HG03558 (cell line): ENCODE measurements at regions not wholly inside any gene's neighbourhood (a gene's known extent, or its start where the extent isn't known, plus 50 kb on each side); places are given as distances from the start of the nearest gene placed in this dataset.

ENCODE experiments used
- ATAC-seq: cut with Tn5 transposase; IDR thresholded peaks from one replicate; pipeline ENCODE4 v1.9.1; 2021; ENCODE audit warnings: moderate number of reproducible peaks; ENCODE audit not compliant: unreplicated experiment; ENCODE audit errors: extremely low read depth

GRCh38 chr17:77502626-77503292 lies 362.0 kb downstream of the SEC14L1 start:
- ATAC-seq = no peak

DNA sequence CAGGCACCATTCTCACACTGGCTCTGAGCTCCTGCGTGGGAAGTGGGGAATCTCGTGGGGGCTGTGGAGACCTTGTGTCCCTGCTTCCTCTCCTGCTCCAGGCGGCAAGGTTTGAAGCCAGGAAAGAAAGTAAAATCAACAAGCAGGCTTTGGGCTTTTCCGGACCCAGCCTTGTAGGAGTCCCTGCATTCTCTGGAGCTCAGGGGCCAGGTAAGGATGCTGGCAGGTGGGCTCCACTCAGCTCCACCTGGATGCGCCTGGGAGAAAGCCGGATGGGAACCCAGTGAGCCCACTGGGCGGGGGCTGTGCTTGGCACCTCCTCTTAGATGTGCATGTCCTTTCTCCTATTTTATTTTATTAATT lies 362.5 kb downstream of the SEC14L1 start:
- no peak for ATAC-seq

GRCh38 chr17:77503916-77504651 lies 363.3 kb downstream of the SEC14L1 start:
- ATAC-seq = no peak

- ATAC-seq = no peak
Measured at GRCh38 chr17:77504652-77505155, 363.9 kb downstream of the SEC14L1 start.

DNA sequence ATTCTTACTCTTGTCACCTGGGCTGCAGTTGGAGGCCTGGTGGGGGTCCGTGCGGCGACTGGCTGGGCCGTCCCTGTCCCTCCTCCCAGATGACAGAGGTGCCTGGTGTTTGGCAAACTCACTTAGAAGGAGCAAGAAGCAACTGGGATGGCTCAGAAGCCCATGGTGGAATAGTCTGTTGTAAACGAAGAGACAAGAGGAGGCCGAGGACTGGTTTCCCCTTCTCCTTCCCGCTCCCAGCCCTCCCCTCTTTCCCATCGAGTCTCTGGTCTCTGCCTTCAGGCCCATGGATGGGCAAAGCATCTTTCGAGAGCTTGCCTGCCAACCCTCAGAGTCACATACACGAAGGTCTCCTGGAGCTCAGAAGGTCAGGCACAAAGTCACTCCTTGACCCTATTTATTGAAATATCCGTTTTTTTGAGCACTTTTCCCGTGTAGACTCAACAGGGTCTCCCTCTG lies 364.4 kb downstream of the SEC14L1 start:
- no peak for ATAC-seq

GRCh38 chr17:77506371-77506991 lies 365.7 kb downstream of the SEC14L1 start:
- ATAC-seq = no peak

DNA sequence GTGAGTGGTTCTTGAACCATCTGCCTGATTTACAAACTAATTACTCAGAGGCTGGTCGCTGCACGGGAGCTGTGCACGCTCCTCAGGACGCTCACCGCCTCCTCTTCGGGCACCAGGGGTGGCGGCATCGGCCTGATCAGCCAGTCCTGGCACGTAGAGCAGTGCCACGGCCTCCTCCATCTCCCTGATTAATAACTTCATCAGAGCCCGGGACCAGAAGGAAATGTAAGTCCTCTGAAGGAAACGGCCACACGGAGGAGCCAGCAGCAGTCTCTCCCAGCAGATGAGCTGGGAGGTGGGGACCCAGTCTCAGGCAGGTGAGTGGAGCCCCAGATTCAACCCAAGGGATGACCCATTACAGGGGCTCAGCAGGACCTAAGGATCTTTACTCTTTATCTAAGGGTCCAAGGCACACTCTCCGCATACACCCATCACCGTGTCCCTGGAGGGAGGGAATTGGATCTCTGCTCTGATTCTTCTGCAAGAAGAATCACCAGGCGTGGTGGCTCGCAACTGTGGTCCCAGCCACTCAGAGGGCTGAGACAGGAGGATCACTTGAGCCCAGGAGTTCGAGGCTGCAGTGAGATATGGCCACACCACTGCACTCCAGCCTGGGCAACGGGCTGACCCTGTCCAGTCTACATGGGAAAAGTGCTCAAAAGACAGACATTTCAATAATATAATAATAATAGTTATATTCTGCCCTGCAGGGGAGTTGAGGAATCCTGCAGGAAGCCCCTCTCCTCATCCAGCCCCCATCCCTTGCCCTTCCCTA lies 366.5 kb downstream of the SEC14L1 start:
- ATAC-seq = no peak

GRCh38 chr17:77508047-77508715 lies 367.4 kb downstream of the SEC14L1 start:
- no peak for ATAC-seq

DNA sequence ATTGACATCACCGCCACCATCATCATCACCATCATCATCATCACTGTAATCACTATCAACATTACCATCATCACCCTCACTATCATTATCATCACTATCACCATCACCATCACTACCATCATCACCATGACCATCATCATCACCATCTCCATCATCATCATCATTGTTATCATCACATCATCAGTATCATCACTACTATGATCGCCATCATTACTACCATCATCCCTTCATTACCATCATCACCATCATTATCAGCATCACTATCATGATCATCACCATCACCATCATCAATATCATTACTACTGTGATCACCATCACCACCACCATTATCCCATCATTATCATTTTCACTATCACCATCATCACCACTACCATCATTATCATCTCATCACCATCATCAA lies 368.3 kb downstream of the SEC14L1 start:
- ATAC-seq = no peak

- ATAC-seq = no peak
Measured at GRCh38 chr17:77509599-77509998, 368.8 kb downstream of the SEC14L1 start.

DNA sequence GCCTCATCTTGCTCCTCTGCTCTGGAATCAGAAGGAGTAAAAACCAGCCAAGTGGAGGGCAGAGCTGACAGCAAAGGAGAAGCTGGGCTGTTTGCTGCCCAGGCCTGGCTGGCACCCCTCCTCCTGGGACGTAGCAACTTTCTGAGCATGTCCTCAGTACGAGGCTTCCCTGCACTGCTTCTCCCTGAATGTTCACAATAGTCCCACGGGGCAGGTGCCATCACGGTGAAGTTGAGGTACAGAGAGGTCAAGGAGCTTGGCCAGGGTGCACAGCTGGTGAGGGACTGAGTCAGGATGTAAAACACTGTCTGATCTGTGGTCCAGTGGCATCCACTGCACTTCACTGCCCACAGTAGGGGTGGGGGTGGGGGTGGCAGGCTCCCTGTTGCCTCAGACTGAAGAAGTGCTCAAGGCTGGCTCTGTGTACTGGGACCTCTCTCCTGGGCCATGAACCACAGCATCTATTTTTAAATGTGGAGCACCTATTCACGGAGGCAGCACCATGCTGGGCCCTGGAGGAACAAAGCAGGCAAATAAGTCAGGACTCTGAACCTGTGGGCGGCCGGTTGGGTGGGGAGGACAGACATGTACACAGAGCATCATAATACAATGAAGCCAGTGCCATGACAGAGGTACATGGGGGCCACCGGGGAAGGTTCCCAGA lies 369.5 kb downstream of the SEC14L1 start:
- ATAC-seq = no peak

GRCh38 chr17:77511514-77512061 lies 370.8 kb downstream of the SEC14L1 start:
- no peak for ATAC-seq

DNA sequence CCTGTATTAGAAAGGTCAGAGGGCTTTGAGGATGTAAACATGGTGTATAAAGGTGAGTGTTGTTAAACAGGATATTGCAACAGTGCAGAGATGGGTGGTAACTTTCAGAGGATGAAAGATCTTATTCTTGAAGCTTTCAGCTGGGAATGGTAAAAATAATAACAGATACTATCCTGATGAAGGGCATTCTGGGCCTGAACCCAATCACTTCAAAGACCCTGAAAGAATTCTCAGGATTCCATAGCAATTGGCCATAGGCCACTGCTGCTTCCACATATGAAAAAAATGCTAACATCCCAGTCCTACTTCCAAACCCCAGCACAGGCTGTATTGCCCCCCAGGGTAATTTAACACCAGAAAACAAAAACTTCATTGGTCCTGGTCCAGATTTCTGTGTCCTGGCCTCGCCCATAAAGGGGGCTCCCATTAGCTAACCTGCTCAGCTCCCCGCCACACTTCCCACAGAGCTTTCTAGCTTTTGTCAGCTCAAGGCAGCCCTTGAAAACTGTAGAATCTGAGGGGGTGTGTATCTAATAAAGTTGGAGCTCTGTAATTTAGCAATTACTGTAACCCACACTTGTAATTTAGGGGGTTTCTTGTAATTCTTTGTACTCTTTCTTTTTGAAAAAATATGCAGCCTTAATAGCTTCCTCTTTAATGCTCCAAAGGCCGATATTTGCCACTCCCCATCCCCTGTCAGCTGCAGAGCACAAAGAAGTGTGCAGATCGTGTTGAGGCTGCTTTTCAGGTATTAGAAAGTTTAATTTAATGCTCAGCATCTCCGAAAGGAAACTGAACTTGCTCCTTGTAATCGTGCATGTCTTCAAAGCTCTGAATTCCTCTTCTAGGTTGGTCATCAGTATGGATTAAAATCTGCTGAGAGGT lies 371.5 kb downstream of the SEC14L1 start:
- ATAC-seq = no peak

GRCh38 chr17:77513045-77513444 lies 372.3 kb downstream of the SEC14L1 start:
- ATAC-seq = no peak

DNA sequence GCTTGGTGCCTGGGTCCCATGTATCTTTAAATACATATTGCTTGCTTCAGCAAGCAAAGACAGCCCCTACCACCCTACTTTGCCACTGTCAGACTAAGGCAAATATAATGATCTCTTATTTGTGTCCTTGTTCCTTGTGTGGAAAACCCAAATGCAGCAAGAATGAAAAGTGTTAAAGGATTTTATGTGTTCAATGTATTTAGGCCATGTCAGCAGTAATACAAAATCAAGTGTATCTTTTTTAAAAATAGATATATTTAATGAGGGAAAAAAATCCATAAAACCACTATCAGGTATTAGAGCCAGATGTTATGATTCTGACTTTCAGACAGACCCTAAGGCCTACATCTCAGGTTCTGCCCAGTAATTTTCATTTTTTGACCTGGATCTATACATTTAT lies 374.5 kb downstream of the SEC14L1 start:
- ATAC-seq = no peak

GRCh38 chr17:77516902-77517301 lies 376.1 kb downstream of the SEC14L1 start:
- no peak for ATAC-seq

DNA sequence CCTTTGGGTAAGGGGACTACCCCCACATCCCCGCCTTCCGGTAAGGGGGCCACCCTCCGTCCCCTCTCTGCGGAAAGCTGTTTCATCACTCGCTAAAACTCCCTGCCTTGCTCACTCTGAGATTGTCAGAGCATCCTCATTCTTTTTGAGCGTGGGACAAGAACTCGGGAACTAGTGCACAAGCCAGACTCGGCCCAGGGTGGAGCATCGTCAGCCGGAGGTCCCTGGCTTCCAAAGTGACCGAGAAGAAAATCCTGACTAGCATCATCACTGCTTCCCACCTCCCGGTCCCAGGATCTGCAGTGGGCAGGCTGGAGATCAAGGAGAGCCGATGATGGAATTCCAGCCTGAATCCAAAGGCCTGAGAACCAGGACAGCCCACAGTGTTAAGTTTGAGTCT lies 380.3 kb downstream of the SEC14L1 start:
- no peak for ATAC-seq

GRCh38 chr17:77523540-77523939 lies 382.8 kb downstream of the SEC14L1 start:
- no peak for ATAC-seq
